ENCODE measurements at regions not wholly inside any gene's neighbourhood (a gene's known extent, or its start where the extent isn't known, plus 50 kb on each side); places are given as distances from the start of the nearest gene placed in this dataset.

DNA sequence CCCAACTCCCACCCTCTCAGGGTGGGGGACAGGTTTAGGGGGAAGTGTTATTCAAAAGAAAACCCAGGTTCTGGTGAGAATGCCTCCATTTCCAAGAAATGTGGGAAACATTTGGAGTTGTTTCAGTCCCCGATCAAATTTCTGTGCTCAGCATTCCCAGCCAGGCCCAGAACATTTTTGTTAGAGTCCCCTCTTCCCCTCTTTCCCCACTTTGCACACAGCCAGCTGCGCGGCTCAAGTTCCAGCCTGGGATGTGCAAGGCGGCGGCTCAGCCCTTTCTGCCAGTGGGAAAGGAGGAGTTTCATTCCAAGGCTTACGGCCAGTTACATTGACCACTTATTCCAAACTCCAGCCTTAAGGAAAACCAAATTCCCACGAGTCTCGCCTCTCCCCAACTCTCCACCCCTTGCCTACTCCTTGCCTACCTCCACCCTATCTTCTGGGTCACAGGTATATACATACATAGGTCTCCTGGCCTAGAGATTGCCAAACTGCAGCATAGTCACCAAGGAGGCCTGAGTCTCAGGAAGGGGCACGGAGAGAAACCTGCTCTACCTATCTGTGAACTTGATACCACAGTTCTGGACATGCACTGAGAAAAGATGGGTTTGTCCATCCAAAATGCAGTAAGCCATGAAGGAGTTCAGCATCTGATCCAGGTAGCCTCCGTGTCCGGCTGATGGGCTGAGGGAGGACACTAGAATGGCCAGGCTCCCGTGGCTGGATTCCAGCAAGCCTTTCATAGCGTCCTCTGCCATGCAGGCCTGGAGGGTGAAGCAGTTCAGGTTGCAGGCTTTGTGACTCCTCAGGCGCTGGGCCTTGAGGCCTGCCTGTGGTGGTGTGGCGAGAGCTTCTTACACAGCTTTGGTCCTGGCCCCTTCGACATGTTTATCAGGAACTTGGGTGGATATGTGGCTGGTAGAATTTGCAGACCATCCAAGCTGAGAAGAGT is 154.5 kb downstream of the ZFP36L2 start:
- H3K27ac ChIP-seq = peak overlapping the region in 1 of 2 donors; percentile 74
- peak; percentile 71 for DNase-seq (ENCODE audit: low spot score)
- TF ChIP-seq, protein P1, sequence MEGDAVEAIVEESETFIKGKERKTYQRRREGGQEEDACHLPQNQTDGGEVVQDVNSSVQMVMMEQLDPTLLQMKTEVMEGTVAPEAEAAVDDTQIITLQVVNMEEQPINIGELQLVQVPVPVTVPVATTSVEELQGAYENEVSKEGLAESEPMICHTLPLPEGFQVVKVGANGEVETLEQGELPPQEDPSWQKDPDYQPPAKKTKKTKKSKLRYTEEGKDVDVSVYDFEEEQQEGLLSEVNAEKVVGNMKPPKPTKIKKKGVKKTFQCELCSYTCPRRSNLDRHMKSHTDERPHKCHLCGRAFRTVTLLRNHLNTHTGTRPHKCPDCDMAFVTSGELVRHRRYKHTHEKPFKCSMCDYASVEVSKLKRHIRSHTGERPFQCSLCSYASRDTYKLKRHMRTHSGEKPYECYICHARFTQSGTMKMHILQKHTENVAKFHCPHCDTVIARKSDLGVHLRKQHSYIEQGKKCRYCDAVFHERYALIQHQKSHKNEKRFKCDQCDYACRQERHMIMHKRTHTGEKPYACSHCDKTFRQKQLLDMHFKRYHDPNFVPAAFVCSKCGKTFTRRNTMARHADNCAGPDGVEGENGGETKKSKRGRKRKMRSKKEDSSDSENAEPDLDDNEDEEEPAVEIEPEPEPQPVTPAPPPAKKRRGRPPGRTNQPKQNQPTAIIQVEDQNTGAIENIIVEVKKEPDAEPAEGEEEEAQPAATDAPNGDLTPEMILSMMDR (IDR thresholded peaks at IDR 0.05) = no peak
- H3K4me3 ChIP-seq = no peak overlapping the region

DNA sequence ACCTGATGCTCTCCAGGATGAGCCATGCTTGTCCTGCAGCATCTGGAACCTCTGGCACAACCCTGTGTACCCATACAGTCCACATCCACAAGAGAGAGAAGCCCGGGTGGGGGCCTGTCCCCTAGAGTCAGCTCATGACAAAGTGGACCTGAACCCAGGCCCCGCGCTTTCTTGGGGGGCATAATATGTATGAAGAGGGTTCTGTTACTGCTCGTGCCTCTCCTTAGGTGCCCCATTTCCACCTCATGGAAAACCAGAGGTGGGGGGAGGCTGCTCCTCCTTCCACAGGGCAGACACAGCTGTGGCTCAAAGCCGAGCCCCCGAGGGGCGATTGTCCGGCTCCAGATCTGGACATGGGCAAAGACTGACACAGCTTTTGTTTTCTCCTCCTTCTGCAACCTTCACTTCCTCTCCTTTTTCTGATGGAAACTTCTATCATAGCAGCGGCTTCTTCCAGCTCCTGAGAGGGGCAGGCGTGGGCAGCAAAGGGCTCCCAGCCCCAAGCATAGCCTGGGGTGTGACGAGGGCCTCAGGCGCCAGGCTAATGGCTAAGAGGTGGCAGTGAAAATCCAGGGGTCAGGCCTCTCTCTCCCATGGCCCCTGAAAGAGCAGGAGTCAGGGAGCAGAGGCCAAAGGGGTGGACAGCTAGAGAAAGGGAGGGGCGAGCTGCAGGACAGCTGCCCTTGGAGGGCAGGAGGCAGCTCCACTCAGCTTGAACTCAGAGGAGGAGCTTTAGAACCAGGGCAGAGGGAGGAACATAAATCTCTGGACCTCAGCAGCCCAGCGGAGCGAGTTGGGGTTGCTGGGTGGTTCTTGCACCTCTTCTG is 155.5 kb downstream of the ZFP36L2 start:
- H3K4me3 ChIP-seq = no peak overlapping the region
- peak; percentile 71 for DNase-seq (ENCODE audit: low spot score)
- TF ChIP-seq, protein P1 (IDR thresholded peaks at IDR 0.05) = no peak
- H3K27ac ChIP-seq = peak overlapping the region in 1 of 2 donors; percentile 74

DNA sequence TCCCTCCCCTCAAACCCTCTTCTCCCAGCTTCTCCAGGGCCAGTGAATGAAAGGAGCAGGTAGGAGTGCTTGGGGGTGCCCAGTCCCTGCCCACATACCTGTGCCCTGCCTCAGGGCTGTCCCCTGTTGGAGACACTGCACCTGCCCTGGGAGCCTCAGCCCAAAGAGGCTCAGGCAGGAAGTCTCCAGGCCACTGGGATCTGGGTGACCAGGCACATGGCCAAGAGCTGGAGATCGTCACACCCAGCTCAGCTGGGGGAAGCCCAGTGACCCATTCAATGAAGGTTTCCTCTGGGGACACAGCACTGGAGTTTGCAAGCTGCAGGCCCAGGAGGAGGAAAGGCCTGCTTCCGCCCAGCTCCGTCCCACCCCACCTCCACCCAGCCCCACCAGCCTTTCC is 156.4 kb downstream of the ZFP36L2 start:
- Histone ChIP-seq H3K4me3 (no peak overlapping the region), H3K27ac (peak overlapping the region in 1 of 2 donors; percentile 74)
- TF ChIP-seq, protein P1 (IDR thresholded peaks at IDR 0.05) = no peak
- DNase-seq (ENCODE audit: low spot score) = no peak

DNA sequence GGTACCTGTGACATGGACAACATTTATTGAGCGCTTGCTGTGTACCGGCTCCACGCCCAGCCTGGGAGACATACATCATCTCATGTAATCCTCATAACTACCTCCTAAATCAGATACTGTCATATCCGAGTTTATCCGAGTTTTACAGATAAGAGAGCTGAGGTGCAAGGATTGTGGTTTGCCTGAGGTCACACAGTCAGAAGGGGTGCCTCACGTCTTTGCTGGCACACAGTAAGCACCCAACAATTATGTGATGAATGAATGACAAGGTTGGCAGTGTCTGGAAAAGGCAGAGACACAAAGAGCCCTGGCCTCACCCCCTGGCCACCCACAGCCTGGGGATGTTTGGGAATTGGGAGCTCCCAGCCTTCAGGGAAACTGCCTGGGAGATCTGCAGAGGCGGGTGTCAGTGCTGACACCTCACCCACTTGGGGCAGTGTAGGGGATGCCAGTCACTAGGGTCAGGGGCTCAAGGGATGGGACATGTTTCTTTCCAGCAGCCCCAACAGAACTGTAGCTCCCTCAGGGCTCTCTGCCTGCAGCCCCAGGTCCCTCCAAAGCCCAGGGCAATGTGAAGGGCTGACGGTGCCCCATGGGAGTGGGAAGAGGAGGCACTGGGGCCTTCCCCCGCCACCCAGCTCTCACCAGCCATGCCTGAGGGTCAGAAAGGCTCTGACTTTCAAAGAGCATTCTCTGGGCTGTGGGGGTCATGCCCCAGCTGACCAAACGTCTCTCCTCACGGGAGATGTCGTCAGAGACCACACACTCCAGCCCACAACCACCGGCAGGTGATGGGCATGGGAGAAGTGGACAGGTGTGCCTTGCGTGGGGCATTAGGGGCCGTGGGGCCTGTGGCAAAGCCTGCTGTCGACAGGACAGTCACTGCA is 157.5 kb downstream of the ZFP36L2 start:
- Histone ChIP-seq H3K27ac (peak overlapping the region in 1 of 2 donors; percentile 9), H3K4me3 (no peak overlapping the region)
- TF ChIP-seq, protein P1 (IDR thresholded peaks at IDR 0.05) = no peak
- DNase-seq (ENCODE audit: low spot score) = peak; percentile 70

DNA sequence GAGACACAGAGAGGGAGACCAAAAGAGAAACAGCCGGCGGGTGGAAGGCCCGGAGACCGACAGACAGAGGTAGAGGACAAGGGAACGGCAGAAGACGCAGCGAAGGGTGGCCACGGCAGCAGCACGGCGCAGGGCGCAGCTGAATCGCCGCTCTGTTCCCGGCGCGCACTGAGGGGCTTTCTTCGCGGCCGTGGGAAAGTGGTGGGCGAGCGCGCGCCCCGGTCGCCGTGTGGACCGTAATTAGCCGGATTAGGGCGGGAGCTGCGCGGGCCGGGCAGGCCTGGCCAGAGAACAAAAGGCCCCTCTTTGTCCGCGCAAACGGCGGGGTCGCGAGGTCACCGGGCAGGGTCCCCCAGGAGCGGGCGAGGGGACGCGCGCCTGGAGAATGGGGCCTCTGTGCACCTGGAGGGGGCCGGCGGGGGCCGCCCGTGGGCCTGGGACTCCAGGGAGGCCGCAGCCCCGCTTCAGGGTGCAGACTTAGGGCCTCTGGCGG is 158.3 kb downstream of the ZFP36L2 start:
- no peak for DNase-seq (ENCODE audit: low spot score)
- no peak overlapping the region for H3K4me3 ChIP-seq
- TF ChIP-seq, protein P1 (IDR thresholded peaks at IDR 0.05) = no peak
- peak overlapping the region in 1 of 2 donors; percentile 9 for H3K27ac ChIP-seq

All from coronary artery (tissue), 2 donors.